GM12878 (cell line): ENCODE measurements at regions not wholly inside any gene's neighbourhood (a gene's known extent, or its start where the extent isn't known, plus 50 kb on each side); places are given as distances from the start of the nearest gene placed in this dataset.

ENCODE experiments used
- EP300 ChIP-seq, 2 experiments: fragments of 150-350 bp in 1 of 2; IDR thresholded peaks; 2 replicates each; pipeline ENCODE4 v1.6.1; 2011 to 2012; ENCODE audit warnings: low read depth in 2 of 2, low read length in 2 of 2, borderline replicate concordance in 1 of 2, improper control_type of control experiment in 1 of 2, inconsistent platforms in 1 of 2; ENCODE audit not compliant: control insufficient read depth in 1 of 2
- FOS ChIP-seq: IDR thresholded peaks from 3 replicates; pipeline ENCODE4 v1.6.1; 2011; ENCODE audit warnings: borderline replicate concordance; ENCODE audit not compliant: insufficient read length; ENCODE audit errors: extremely low read depth
- GABPA ChIP-seq: IDR thresholded peaks from 2 replicates; pipeline ENCODE4 v1.6.1; 2014; ENCODE audit warnings: antibody characterized with exemption, low read depth, mild to moderate bottlenecking, inconsistent platforms
- JUNB ChIP-seq: IDR thresholded peaks from 2 replicates; pipeline ENCODE4 v1.6.1; 2016; ENCODE audit warnings: antibody characterized with exemption, mild to moderate bottlenecking
- NFXL1 ChIP-seq: fragments of 450-650 bp; IDR thresholded peaks from 2 replicates; pipeline ENCODE4 v1.6.1; 2017; ENCODE audit warnings: antibody characterized with exemption, mild to moderate bottlenecking, borderline replicate concordance
- RAD21 ChIP-seq: IDR thresholded peaks from 2 replicates; pipeline ENCODE4 v1.6.1; 2011; ENCODE audit warnings: mild to moderate bottlenecking, low read depth, low read length, moderate library complexity; ENCODE audit not compliant: insufficient read depth
- RELA ChIP-seq: fragments of 450-650 bp; IDR thresholded peaks from 2 replicates; pipeline ENCODE4 v1.8.0; 2014; ENCODE audit warnings: borderline replicate concordance; ENCODE audit not compliant: partially characterized antibody
- SIX5 ChIP-seq: IDR thresholded peaks from 2 replicates; pipeline ENCODE4 v1.6.1; 2011; ENCODE audit warnings: mild to moderate bottlenecking, low read depth, low read length, moderate library complexity; ENCODE audit not compliant: severe bottlenecking
- SP1 ChIP-seq: IDR thresholded peaks from one replicate; pipeline ENCODE4 v1.6.1; 2011; ENCODE audit warnings: low read depth, low read length
- ZBED1 ChIP-seq: IDR thresholded peaks from 2 replicates; pipeline ENCODE4 v1.6.1; 2016; ENCODE audit warnings: borderline replicate concordance
- ZNF274 ChIP-seq: IDR thresholded peaks from one replicate; pipeline ENCODE4 v1.8.0; 2011; ENCODE audit not compliant: insufficient read length, insufficient read depth
- TF ChIP-seq, protein P1 (sequence below): fragments of 450-650 bp; formaldehyde crosslinking; IDR thresholded peaks from 2 replicates; pipeline ENCODE4 v1.4.0; 2020; ENCODE audit warnings: mild to moderate bottlenecking, moderate library complexity
- TF ChIP-seq, protein P2 (sequence below): fragments of 450-650 bp; IDR thresholded peaks from 2 replicates; pipeline ENCODE4 v1.6.1; 2018; ENCODE audit warnings: mild to moderate bottlenecking, low read depth, moderate library complexity; ENCODE audit not compliant: partially characterized antibody

DNA sequence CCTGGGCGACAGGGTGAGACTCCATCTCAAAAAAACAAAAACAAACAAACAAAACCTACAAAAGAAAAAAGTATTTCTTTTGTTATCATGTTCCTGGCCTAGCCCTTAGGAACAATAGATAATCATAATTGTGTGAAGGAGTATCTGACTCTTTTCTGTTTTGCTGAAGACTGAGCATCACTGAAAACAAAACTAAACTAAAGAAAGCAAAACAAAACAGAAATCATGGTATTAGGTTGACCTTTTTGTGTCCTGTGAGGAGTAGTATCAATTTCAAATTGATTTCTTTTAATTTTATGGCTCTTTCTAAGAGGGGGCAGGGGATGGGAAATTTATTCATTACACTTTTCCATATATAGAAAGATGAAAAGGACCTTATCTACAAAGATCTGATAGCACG is 246.0 kb downstream of the YTHDC2 start (continued):
- TF ChIP-seq EP300 (IDR thresholded peaks at IDR 0.05; ENCODE audit: borderline replicate concordance in 1 of 2, control insufficient read depth in 1 of 2, low read depth in 2 of 2, low read length in 2 of 2) (no peak), SIX5 (no peak), FOS (no peak), RAD21 (no peak), SP1 (no peak), NFXL1 (no peak), ZNF274 (no peak), ZBED1 (no peak), JUNB (no peak), RELA (no peak), GABPA (no peak)
- TF ChIP-seq, protein P1, sequence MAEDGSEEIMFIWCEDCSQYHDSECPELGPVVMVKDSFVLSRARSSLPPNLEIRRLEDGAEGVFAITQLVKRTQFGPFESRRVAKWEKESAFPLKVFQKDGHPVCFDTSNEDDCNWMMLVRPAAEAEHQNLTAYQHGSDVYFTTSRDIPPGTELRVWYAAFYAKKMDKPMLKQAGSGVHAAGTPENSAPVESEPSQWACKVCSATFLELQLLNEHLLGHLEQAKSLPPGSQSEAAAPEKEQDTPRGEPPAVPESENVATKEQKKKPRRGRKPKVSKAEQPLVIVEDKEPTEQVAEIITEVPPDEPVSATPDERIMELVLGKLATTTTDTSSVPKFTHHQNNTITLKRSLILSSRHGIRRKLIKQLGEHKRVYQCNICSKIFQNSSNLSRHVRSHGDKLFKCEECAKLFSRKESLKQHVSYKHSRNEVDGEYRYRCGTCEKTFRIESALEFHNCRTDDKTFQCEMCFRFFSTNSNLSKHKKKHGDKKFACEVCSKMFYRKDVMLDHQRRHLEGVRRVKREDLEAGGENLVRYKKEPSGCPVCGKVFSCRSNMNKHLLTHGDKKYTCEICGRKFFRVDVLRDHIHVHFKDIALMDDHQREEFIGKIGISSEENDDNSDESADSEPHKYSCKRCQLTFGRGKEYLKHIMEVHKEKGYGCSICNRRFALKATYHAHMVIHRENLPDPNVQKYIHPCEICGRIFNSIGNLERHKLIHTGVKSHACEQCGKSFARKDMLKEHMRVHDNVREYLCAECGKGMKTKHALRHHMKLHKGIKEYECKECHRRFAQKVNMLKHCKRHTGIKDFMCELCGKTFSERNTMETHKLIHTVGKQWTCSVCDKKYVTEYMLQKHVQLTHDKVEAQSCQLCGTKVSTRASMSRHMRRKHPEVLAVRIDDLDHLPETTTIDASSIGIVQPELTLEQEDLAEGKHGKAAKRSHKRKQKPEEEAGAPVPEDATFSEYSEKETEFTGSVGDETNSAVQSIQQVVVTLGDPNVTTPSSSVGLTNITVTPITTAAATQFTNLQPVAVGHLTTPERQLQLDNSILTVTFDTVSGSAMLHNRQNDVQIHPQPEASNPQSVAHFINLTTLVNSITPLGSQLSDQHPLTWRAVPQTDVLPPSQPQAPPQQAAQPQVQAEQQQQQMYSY: no peak
- TF ChIP-seq, protein P2, sequence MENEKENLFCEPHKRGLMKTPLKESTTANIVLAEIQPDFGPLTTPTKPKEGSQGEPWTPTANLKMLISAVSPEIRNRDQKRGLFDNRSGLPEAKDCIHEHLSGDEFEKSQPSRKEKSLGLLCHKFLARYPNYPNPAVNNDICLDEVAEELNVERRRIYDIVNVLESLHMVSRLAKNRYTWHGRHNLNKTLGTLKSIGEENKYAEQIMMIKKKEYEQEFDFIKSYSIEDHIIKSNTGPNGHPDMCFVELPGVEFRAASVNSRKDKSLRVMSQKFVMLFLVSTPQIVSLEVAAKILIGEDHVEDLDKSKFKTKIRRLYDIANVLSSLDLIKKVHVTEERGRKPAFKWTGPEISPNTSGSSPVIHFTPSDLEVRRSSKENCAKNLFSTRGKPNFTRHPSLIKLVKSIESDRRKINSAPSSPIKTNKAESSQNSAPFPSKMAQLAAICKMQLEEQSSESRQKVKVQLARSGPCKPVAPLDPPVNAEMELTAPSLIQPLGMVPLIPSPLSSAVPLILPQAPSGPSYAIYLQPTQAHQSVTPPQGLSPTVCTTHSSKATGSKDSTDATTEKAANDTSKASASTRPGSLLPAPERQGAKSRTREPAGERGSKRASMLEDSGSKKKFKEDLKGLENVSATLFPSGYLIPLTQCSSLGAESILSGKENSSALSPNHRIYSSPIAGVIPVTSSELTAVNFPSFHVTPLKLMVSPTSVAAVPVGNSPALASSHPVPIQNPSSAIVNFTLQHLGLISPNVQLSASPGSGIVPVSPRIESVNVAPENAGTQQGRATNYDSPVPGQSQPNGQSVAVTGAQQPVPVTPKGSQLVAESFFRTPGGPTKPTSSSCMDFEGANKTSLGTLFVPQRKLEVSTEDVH: no peak
